HG03196 (cell line): ENCODE measurements at regions not wholly inside any gene's neighbourhood (a gene's known extent, or its start where the extent isn't known, plus 50 kb on each side); places are given as distances from the start of the nearest gene placed in this dataset.

Source experiments
- ATAC-seq: cut with Tn5 transposase; IDR thresholded peaks from one replicate; pipeline ENCODE4 v1.9.1; 2021; ENCODE audit not compliant: unreplicated experiment

DNA sequence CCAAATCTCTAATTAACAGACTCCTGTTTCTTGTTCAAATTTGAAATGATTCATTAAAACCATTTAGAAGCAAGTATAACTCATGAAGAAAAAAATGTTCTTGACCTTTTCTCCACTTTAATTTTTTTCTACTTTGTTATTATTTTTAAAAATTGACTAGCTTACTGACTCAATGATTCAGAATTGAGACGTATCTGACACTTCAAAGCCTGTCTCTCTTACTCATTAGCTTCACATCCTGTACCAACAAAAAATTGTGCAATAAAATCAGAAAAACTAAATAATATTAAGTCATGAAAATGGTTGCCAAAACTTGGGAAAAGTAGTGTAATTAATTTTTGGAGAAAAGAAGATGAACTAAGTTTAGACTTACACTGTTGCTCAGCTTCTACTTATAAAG is 331.2 kb downstream of the SLC16A7 start:
- no peak for ATAC-seq

DNA sequence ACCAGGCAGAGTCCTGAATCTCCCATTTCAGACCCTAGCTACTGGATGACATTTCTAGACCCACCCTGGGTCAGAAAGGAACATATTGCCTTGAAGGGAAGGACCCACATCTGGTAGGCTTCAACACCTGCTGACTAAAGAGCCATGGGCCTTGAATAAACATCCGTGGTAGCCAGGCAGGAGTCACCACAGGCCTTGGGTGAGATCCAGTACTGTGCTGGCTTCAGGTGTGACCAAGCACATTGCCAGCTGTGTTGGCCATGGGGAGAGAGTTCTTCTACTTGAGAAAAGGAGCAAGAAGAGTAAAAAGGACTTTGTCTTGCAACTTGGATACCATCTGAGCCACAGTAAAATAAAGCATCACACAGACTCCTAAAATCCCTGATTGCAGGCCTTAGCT is 332.6 kb downstream of the SLC16A7 start:
- ATAC-seq = no peak

DNA sequence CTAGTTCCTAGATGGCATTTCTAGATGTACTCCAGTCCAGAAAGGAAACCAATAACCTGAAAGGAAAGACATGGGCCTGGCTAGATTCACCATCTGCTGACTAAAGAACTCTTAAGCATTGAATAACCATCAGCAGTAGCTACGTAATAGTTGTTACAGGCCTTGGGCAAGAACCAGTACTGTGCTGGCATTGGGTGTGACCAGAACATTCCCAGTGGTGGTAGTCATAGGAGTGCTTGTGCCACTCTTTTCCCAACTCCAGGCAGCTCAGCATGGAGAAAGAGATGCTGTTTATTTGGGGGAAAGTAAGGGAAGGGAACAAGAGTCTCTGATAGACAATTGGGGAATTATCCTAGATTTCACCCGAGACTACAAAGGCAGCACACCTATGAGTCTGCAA is 333.3 kb downstream of the SLC16A7 start:
- ATAC-seq = no peak

DNA sequence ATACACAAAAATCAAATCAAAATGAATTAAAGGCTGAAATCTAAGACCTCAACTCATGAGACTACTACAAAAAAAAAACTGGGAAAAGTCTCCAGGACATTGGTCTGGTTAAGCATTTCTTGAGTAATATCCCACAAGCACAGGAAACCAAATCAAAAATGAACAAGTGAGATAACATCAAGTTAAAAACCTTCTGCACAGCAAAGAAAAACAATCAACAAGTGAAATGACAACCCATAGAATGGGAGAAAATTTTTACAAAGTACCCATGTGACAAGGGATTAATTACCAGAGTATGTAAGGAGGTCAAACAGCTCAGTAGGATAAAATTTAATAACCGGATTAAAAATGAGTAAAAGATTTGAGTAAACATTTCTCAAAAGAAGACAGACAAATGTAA is 338.7 kb downstream of the SLC16A7 start:
- ATAC-seq = no peak

DNA sequence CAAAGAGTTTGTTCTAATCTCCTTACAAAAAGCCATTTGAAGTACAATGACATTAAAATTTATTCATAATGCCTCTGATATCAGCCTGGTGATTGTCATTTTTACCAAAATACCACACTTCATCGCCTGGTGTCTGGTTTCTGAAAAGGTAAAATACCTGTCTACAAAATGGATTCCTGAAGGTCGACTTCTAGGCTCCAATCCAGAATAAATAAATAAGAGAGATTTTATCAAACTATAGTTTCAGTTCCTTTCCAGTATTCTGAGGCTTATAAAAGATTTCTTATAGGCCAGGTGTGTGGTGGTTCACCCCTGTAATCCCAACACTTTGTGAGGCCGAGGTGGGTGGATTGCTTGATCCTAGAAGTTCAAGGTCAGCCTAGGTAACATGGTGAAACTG is 340.7 kb downstream of the SLC16A7 start:
- no peak for ATAC-seq

DNA sequence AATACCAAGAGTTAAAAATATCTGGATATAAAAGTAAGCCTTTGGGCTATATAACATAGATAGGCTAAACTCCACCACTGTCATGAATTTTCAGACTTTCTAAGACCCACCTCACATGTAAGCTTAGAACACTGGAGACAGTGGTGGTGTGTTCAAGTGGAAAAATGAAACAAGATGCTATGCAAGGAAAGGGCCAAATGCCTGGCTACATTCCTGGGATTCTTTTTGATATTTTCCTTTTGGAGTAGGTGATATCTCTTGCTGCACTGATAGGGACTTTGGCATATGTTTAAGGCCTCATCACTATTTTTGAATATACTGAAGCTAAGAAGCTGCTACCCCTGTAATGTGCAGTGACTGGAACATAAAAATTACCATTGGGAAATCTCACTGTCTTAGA is 341.3 kb downstream of the SLC16A7 start:
- no peak for ATAC-seq

- no peak for ATAC-seq
These were observed 342.5 kb downstream of the SLC16A7 start for GRCh38 chr12:59938190-59938962.

DNA sequence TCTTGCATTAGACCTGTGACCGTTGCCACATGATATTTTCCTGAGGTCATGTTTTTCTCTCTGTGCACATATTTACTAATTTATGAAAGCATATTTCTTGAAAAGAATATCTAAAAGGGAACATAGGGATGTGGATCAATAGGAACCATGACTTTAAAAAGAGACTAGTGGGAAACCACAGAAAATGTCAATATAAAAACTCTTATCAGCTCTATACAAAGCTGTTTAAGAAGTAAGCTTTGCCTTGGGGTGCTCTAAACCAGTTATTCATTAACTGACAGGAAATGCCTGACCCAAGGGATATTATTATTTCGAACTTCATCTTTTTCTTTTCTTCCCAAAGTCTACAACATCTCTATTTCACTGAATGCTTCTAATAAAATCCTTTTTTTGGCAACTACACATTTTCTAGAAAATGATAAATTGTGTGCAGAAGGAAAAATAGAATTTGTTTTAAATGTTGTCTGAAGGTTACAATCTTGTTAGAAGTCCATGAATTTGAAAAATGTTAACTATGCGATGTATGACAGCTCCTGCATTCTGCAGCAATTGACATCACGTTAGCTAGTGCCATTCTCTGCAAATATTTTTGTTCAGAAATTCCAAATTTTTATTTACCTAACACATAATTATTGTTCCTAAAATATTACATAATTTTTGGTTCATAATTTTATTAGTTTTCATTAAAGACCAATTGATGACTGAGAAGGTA is 345.0 kb downstream of the SLC16A7 start:
- ATAC-seq = no peak

- ATAC-seq = no peak
These were observed 345.6 kb downstream of the SLC16A7 start for GRCh38 chr12:59941461-59941860.

- no peak for ATAC-seq
These were observed 348.3 kb downstream of the SLC16A7 start for GRCh38 chr12:59944177-59944576.

DNA sequence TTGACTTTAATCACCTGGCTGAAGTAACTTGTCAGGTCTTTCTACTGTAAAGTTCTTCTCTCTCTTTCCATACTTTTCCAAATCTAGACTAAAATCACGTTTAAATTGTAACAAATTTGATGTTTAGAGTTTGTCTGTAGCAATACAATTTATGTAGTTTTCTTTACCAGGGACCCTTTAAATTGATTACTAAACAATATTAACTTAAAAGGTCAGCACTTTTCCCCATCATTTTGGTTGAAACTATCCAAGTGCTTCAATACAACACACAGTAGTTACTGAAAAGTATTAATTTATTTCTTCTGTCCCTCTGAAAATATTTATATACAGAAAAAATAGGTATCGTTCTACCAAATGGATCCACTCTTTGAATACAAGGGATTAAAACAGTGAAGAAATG is 350.8 kb downstream of the SLC16A7 start:
- ATAC-seq = no peak

DNA sequence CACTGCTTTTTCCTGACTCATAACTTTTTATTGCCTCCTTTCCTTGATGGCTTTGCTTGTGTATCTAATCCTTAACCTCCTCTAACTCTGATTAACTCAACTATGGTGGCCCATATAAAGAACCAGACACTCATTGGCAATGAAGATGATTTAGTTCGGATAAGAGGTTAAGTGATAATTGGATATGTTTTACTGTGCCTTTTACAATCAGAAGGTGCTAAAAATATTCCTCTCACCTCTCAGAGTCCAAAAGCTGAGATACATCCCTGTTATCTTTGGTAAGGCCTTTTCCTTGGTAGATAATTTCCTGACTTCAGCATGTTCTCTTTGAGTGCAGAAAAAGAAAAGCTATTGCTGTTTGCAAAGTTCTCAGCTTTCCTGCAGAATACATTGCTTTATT is 367.7 kb downstream of the SLC16A7 start:
- no peak for ATAC-seq

DNA sequence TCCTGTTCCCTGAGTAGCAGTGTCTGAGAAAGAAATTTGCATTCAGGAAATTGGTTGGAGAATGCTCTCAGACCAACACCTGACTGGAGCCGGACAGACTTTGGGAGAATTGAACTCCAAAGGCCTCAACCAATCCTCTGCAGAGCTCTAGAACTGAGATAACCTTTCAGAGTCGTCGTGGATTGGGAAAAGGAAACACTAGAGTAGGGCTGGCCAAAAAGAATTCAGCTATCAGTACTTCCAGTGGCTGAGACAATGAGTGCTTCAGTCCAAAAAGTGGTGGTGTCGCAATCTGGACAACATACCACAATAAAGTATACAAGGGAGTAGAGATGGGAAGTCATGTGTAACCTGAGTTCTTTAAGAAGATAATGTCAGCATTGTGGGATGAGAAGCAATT is 377.1 kb downstream of the SLC16A7 start:
- no peak for ATAC-seq

DNA sequence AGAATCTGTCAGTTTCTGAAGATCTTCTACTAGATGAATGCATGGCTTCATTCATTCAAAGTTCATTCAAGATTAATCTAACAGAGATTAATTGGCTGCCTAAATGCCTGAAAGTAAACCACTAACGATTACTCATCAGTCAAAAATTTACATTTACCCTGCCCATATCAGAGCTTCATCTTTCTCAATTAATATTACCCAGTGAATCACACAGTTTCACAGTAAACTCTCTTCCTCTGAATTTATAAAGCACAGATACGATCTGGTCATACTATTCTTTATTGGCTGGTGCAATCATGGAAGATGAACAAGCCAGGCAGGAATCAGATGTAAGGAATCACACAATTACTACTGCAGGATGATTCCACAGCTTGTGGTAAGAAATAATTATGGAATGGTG is 377.7 kb downstream of the SLC16A7 start:
- no peak for ATAC-seq

DNA sequence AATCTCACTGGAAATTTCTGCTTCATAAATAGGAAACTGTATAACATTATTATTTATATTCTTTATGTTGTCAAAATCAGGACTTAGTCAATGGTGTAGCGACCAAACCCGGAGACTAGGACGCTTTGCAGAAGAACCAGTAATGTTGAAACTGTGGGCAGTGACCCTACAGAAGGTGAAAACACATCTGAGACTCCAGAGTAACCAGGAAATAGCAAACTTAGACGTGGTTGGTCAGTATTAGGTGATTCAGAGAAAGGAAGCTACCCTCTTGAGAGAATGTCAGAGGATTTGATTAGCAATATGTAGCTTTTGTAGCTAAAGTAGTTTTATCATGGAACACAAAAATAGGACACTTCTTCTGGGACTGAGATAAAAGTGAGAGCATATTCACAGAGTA is 381.9 kb downstream of the SLC16A7 start:
- no peak for ATAC-seq

DNA sequence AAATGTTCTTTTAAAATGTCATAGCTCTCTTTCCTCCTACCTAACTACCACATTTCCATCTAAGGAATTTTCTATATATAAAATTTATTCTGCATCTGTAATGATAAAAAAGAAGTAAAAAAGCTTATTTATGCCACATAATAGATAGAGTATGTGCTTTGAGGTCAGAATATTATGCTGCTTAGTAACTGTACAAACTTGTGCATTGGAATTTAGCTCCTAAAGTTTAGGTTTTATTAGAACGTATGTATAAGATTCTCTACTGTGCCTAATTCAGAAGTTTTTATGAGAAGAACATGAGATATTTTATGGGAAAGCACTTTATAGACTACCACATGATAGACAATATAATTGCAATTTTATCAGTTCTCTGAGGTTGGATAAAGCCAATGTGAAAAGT is 384.6 kb downstream of the SLC16A7 start:
- ATAC-seq = no peak

- no peak for ATAC-seq
These were observed 403.5 kb downstream of the SLC16A7 start for GRCh38 chr12:59999291-59999690.

GRCh38 chr12:60010486-60010885 is 414.7 kb downstream of the SLC16A7 start:
- no peak for ATAC-seq

DNA sequence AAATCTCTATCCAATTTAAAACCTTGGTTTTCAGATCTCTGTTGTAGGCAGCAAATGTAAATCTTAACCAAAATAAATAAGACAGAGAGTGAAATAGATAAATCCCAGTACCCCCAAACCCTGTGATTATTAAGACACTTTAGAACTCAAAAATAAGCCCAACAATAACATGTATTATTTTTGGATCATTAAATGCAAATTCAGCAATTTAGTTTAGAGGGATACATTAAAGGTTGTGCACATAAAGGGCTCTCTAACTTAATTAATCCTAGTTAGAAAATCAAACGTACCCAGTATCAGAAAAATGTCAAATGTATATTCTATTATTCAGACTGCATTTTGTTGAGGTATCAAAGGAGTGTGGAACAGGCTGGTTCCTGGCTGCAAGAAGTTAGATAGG is 416.8 kb downstream of the SLC16A7 start:
- ATAC-seq = no peak

- ATAC-seq = no peak
These were observed 418.6 kb downstream of the SLC16A7 start for GRCh38 chr12:60014436-60014835.

- ATAC-seq = no peak
These were observed 424.2 kb downstream of the SLC16A7 start for GRCh38 chr12:60020068-60020467.

DNA sequence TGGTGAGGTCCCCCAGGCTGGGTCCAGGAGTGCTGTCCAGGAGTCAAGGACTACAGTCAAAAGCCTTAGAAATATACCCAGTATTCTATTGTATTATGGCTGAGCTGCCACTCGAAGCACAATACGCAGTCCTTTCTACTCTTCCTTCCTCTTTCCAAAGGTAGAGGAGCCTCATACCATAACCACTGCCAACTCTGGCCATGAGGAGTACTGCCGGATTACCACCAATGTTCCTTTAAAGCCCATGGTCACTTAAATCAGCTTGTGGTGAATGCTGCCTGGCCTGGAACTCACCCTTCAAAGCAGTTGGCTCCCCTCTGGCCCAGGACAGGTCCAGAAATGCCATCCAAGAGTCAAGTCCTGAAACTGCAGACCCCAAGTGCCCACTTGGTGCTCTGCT is 425.4 kb downstream of the SLC16A7 start:
- ATAC-seq = no peak

- no peak for ATAC-seq
These were observed 431.4 kb downstream of the SLC16A7 start for GRCh38 chr12:60027266-60027665.
